ENCODE measurements at regions not wholly inside any gene's neighbourhood (a gene's known extent, or its start where the extent isn't known, plus 50 kb on each side); places are given as distances from the start of the nearest gene placed in this dataset.
"Not testable (repeated sequence)": the region's sequence is repeated elsewhere in the genome, so short reads cannot be mapped to it uniquely, and the experiment has no call there.

DNA sequence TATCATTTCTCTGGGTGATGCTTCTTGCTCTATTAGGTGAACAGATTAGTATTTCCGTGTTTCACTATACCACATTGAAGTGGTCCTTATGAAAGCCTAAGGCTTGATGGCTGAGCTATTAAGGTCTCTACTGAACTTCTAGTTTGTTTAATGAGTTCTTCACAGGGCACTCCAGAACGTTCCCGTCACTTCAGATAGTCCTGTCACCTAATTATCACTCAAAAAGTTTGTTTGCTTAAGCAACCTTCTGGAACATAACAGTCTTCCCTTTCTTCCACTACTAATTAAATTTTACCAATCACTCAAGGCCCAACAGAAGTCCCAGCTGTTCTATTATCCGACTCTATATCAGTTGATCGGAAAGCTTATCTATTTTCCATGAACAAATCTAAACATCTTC lies 104.6 kb upstream of the ZC3H11B start:
- no peak for DNase-seq

DNA sequence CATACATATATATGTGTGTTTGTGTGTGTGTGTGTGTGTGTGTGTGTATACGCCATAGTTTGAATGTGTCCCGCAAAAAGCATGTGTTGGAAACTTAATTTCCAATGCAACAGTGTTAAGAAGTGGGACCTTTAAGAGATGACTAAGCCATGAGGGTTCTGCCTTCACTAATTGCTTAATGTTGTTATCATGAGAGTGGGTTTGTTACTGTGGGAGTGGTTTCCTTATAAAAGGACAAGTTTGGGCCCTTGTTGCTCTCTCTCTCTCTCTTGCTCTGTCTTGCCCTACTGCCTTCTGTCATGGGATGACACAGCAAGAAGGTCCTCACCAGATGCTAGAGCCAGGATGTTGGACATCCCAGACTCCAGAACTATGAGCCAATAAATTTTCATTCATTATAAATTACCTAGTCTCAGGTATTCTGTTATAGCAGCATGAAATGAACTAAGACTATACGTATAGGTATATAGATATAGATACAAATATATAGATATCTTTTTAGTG lies 103.8 kb upstream of the ZC3H11B start:
- no peak for DNase-seq

DNA sequence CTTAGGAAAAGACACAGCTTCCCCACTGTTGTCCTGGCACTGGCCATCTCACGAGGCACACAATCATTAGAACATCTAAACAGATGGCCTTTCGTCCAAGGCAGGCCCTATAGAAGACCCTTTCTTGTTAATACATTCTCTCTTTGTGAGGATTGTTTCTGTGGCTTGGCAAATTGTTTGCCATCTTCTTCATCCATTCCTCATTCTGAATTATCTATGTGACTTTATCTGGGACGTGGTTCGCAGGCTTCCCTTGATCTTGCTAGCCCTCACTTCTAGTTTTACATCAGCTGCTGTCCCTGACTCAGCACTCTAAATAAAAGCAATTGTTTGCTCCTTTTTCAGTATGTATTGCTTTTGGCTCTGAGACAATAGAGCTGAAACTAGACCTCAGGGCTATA lies 101.1 kb upstream of the ZC3H11B start:
- no peak for DNase-seq

DNA sequence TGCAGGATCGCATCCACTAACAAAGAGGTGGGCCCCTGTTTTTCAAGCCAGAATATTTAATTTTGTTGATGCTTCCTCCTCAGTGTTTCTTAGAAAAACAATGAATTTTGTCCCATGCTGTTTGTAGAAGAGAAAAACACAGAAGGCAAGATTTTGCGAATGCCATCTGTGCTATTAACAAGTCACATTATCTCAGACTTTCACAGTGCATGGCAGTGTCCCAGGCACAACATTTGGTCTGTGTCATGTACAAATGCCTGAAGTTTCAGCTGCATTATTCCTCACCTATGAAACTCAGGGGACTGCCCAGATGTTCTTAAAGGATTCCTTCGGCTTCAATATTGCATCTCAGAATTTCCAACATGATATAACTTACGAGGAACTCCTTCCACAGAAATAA lies 99.6 kb upstream of the ZC3H11B start:
- DNase-seq: no peak

DNA sequence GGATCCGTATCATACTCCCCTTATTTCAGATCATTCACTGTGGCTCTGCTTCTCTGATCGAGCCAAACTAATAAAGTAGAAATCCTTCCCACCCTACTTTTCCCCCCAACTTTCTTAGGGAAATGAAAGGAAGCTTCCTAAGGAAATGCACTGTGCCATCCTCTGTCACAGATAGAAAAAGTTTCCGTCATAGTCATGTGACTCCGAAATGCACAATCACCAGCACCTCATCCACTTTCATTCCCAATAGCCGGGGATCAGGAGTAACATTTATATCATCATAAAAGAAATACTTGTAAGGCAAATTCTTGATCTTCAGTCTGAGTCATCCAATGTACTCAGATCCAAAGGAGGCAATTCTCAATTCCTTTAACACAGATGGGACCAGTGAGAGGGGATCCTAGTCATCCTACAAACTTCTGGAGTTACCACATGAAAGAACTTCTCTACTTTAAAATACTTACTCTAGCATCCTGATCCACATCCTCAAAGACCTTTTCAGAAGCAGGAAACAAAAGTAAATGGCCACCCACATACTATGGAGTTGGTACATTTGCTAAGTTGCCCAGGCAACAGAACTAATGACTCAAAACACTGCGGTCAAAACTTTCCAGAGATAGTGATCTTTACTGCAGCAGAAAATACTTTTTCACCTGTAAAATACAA lies 97.8 kb upstream of the ZC3H11B start:
- DNase-seq: no peak

DNA sequence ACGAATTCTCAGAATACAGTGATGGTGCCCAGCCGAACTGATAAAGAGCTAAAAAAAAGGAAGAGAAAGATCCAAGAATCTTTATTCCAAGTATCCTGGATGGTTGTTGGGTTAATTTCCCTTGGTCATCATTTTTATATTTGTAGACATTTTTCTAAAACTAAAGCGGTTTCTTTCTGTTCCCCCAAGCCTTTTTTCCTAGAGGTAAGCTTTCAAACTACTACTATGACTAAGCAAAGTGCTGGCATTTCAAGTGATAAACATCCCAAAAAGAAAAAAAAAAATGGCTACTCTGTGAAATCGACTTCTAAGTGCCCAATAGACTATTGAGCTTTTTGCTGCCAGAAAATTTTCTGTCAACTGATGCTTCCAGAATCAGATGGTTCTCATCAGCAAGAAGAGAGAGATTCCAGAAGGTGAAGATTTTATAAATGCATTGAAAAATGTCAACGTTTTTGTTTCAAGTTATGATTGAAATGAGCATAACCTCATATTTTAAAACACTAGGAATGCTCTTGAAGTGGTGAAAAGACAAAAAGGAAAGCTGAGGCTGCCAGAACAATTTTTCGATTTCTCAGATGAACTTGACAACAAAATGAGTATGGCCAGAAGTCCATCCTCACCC lies 96.1 kb upstream of the ZC3H11B start:
- DNase-seq: no peak

DNA sequence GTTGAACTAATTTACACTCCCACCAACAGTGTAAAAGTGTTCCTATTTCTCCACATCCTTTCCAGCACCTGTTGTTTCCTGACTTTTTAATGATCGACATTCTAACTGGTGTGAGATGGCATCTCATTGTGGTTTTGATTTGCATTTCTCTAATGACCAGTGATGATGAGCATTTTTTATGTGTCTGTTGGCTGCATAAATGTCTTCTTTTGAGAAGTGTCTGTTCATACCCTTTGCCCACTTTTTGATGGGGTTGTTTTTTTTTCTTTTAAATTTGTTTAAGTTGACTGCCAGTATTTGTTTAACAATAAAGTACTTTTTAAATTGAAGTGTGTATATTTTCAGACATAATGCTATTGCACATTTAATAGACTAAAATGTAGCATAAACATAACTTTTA lies 95.0 kb upstream of the ZC3H11B start:
- not testable (repeated sequence) for DNase-seq

DNA sequence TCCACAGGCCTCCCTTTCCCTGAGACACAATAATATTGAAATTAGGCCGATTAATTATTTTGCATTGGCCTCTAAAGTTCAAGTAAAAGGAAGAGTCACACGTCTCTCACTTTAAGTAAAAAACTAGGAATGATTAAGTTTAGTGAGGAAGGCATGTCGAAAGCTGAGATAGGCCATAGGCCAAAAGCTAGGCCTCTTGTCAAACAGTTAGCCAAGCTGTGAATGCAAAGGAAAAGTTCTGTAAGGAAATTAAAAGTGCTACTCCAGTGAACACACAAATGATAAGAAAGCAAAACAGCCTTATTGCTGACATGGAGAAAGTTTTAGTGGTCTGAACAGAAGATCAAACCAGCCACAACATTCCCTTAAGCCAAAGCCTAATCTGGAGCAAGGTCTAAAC lies 91.4 kb upstream of the ZC3H11B start:
- not testable (repeated sequence) for DNase-seq

DNA sequence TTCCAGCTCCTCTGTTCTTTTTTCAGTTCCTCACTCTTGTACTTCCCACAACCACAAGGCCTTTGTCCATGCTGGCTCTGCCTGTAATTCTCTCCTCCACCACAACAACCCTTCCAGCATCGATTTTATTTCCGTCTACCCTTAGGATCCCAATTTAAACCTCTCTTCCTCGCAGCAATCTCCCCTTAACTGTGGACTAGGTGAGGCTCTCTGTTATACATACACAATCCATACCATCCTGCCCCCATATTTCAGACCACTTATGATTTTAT lies 90.4 kb upstream of the ZC3H11B start:
- no peak for DNase-seq

DNA sequence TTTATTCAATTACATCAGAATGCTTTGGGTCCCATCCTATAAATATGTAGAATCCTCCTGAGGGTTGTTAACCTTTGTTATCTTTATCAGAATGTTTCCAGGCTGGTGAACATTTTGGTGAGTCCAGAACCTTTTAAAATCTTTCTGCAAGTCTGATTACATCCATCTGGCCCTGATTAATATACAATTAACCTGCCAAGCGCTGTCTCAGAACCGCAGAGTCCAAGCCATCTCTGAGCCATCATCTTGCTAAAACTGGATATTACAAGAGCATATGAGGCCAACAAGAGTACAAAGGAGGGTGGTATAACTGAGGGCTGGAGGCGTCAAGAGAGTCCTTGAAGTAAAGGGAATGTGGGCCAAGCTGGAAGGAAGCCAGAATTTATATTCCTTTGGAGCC lies 88.6 kb upstream of the ZC3H11B start:
- DNase-seq: no peak

DNA sequence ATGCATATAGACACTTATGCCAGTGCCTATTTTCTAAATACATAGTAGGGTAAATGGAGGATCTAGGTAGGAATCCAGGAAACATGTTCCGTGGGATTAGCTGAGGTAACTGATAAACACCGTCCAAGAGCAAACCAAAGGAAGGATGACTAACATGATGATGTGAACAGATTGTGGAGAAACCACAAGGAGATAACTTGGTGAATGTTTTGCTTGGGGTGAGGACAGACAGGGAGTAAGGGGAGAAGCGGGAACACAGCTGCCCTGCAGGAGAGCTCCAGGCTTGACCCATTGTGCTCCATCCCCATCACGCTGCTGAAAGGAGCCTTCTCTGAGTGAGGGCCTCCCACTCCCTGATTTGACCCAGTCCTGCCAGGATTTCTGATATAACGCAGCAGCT lies 87.0 kb upstream of the ZC3H11B start:
- no peak for DNase-seq

DNA sequence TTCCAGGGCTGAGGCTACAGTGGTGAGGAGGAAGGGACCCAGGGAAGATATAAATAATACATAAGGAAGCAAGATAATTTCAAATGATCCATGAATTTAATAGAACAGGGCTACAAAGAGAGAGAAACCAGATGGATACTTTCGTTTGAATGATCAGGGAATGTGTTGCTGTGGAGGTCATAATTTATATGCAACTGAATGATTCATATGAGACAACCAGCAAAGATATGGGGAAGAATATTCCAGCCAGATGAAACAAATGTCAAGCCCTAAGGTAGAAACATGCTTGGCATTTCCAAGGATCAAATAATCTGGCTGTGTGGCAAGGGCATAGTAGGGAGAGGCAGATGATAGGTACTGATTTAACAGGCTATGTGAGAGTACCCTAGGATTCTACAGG lies 84.8 kb upstream of the ZC3H11B start:
- no peak for DNase-seq

DNA sequence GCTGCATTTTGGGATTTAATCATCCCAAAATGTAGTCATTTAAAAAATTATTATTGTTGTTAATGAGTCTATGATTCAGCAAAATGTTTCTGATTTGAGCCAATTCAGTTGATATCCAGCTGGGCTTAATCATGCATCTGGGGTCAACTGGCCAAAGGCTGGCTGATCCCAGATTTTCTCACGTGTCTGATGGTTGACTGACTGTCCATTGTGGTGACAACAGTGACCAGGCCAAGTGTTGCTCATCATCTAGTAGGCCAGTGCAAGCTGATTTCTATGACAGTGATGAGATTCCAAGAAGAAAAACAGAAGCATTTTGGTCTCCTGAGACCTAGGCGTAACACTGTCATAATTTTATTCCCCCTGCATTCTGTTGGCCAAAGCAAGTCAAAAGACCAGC lies 80.1 kb upstream of the ZC3H11B start:
- no peak for DNase-seq

DNA sequence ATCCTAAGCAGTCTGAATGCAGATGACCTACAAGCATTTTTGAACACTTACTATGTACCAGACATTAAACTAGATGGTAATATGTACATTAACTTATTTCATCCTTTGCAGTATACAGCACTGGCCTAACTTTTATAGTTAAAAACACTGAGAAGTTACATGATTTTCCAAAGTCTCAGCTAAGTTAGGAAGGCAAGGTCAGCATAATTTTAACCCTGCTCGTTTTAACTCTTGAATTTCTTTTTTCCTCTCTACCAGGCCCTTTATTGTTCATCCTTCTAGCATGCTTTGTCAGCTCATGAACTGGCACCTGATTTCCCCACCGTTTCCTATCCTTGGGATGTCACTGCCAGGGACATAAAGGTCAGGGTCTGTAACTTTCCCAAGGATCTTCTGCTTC lies 76.9 kb upstream of the ZC3H11B start:
- no peak for DNase-seq

DNA sequence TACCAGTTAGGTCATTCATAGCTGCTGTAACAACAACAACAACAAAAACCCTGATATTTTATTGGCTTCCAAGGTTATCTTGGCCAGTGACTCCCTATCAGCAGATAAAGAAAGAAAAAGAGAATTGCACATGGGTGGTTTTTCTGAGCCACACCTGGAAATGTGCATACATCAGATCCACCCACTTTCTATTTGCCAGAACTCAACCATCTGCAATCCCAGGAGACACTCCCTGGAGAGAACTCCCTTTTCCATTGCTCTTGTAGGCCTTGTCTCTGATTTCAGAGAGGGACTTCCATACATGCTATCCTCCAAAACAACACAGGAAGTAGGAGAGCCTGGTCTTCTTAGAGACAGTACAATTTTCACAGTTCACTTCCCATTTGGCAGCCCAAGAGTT lies 74.9 kb upstream of the ZC3H11B start:
- no peak for DNase-seq

DNA sequence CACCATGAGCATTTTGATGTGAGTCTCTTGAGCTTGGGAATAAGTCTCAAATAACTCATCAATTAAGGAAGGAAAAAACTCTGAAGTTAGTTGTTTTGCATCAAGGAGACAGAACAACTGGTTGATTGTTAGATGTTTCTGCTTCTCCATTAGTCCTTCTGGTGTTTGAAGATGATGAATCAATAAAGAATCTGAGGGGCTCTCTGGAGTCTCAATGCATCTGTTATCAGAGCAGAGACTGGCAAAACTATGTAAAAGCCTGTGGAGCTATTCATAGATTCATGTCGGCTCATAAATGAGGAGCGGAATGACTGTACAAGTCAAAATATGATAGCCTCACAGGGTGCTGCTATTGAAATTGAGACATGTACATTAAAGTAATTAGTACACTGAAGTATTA lies 73.3 kb upstream of the ZC3H11B start:
- DNase-seq: no peak

DNA sequence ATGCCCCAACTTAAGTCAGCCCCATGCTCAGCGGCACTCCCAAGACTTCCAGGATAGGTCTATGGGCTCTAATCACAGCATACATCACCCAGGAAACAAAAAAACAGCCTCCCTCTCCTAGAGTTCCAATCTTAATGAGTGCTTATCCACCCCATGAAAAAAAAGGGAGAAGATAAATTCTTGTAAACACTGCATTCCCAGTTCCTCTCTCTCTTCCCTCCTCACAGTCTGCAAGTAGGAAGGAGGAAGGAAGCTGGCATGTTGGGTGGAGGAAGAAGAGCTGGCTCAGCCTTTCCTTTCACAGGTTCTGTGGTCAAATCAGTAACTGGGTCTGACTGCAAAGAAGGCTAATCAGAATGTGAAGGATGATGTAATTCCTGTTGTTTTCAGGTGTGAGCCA lies 69.9 kb upstream of the ZC3H11B start:
- DNase-seq: no peak

DNA sequence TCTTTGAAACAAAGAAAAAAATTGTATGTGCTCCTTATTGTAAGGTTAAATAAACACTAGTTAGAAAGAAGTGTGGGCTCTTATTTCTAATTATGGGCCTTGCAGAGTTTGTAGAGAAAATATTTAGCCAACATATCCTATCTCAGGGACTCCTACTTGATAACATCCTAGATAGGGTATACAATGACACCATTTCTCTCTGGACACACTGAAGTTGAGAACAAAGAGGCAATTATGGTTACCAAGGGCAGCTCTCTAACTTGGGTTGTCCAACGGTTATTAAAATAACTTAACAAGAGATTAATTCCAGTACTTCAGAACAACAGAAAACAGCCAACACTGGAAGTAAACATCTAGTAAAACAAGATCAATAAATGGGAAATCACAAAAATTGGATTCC lies 69.0 kb upstream of the ZC3H11B start:
- DNase-seq: no peak

DNA sequence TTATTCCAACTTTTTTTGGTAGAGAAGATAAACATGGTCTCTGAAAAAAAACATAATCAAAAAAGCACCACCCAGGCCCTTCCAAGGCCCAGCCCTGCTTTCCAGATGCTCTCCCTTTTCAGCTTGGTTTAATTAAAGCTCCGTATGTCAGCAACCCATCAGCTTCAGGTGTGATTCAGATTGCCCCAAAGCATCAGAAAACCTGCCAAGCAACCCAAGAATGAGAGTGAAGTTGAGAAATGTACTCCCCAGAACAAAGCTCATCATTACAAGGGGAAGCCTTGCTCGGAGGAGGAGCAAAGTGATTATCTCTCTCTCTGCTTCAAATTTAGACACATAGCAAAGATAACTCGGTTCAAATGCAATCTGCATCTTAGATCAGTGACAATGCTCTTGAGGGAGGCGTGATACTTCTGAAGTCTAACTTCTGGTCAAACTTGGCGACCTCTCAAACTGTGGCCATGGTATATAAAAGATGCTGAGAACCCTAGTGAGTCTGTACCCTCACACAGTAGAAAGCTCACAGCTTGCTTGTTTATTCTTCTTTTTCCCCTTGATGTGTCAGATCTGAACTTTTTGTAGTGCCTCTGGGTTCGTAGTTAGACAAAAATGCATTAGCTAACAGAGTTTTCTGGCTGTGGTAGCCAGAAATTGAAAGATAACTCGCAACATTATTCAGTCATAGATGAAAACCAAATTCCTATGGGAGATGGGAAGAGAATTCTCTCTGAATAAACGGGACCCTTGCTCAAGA lies 63.3 kb upstream of the ZC3H11B start:
- DNase-seq: no peak

DNA sequence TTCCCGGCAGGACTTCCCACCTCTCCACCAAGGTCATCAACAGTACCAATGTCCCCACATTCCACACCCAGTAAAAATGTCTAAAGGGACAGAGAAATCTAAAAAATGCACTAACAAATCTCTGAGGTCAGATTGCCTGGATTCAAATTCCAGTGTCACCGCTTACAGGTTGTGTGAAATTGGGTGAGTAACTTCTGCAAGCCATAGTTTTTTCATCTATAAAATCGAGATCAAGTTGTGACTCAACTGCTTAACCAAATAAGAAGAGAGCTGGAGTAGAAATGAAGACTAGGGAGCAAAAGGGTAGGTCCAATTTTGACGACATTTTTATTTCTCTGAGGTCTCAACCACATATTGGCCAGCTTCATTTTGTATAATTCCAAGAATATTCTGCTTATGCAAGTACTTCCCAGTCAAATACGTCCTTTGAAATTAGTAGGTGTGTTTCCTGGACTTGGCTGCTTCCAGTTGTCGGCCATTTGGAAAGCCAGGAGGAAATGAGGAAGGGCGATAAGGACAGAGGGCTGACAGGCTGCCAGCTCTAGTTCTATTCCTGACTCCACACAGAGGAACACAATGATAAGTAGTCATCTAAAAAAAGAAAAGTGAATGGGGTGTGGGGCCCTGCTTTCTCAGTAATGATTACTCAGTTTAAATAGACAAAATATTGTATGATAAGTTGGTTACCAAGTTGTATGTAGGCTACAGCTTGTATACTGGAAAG lies 57.7 kb upstream of the ZC3H11B start:
- no peak for DNase-seq

DNA sequence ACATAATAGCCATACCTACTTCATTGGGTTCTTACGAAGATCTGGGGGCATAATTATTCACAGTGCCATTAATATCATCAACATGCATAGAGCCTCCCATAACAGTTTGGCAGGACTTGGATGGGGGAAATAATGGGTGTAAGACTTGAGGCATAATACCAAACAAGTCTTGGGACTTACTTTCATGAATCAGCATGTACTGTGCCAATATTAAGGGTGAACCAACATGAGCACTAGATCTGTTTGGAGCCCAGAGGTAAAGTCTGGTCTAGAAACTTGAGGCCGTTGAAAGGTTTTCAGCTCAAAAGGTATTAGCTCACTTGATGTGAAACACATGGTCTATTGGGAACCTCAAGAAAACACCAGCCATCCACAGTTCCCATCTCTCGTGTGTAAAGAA lies 56.7 kb upstream of the ZC3H11B start:
- no peak for DNase-seq

DNA sequence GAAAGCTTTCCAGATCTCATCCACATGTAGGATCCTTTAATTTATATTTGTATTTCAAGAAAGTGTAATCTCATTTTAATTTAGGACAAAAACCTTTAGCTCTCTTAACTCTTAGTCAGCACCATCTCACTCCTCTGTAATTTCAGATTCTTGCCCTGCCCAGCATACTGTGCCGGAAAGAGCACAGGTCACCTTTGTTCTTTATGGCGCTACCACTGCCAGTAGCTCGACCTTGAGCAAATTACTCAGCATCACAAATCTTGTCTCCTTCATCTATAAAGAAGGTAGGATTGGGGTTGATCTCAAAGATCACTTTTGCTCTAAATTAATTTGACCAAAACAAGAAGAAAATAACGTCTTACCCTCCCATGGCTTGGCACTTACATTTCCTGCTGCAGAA lies 56.1 kb upstream of the ZC3H11B start:
- no peak for DNase-seq

DNA sequence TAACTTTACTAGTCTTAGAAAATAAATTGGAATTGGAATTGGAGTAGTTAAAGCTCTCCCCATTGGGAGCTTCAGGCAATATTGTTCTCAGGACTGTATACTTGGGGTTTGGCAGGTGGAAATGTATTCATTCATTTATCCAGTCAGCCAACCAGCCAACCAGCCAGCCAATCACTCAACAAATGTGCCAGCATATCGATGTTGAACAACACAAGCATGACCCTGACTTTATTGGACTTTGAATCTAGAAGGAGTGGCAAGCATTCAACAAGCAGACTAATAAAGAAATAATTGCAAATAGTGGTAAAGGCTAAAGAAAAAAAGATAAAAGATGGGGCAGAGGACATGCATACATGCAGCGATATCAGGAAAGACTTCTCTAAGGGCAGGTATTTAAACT lies 55.5 kb upstream of the ZC3H11B start:
- DNase-seq: no peak

DNA sequence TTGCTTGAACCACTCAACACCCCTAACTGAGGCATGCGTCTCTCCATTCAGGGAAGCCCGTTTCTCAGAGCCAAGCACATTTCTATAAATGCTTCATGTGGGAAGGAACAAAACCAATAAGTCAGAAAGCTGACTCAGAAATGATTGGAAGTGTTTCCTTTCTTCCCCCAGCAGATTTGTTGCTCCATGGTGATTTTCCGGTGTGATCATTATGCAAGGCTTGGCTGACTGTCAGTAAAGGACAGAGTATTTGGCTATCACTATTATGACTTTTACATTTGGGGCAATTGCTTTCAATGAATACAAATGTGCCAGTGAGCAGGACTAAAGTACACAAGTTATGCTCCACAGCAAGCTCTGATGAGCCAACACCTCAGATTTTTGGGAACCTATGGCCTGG lies 53.3 kb upstream of the ZC3H11B start:
- no peak for DNase-seq
